ENCODE measurements at regions not wholly inside any gene's neighbourhood (a gene's known extent, or its start where the extent isn't known, plus 50 kb on each side); places are given as distances from the start of the nearest gene placed in this dataset.
"Not testable (repeated sequence)": the region's sequence is repeated elsewhere in the genome, so short reads cannot be mapped to it uniquely, and the experiment has no call there.

DNA sequence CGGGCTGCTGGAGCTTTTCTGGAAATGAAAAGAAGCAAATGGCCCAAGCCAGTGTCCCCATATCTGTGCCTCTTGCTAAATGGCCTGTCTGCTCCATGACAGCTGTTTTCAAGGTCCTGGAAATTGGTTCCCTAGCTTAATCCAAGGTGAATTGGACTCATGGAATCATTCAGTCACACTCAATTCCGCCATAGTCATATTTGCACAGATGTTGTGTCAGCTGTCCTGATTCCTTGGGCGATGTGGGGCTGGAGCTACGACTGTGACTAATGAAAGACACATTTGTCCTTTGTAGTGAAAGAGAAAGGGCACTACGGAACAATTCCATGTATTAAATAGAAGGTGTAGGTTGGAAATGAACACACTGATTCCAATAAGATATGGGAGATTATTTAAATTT is 102.9 kb upstream of the MEGF10 start:
- ATAC-seq = no peak
- TF ChIP-seq, protein P1, sequence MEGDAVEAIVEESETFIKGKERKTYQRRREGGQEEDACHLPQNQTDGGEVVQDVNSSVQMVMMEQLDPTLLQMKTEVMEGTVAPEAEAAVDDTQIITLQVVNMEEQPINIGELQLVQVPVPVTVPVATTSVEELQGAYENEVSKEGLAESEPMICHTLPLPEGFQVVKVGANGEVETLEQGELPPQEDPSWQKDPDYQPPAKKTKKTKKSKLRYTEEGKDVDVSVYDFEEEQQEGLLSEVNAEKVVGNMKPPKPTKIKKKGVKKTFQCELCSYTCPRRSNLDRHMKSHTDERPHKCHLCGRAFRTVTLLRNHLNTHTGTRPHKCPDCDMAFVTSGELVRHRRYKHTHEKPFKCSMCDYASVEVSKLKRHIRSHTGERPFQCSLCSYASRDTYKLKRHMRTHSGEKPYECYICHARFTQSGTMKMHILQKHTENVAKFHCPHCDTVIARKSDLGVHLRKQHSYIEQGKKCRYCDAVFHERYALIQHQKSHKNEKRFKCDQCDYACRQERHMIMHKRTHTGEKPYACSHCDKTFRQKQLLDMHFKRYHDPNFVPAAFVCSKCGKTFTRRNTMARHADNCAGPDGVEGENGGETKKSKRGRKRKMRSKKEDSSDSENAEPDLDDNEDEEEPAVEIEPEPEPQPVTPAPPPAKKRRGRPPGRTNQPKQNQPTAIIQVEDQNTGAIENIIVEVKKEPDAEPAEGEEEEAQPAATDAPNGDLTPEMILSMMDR (IDR thresholded peaks at IDR 0.05) = no peak
- intact Hi-C loops (cut with DNase I, micrococcal nuclease) = no loop called here

GRCh38 chr5:127192150-127192549 is 98.4 kb upstream of the MEGF10 start:
- Histone ChIP-seq H3K36me3 (ENCODE audit: low read depth) (no peaks in the 10 kb centered on the region), H3K4me1 (ENCODE audit: low read depth) (no peaks in the 10 kb centered on the region), H3K9me3 (no peaks in the 10 kb centered on the region), H3K4me3 (no peak overlapping the region)
- no peak for DNase-seq
- TF ChIP-seq, protein P1 (IDR thresholded peaks at IDR 0.05) = no peak
- ATAC-seq = no peak
- intact Hi-C loops (cut with DNase I, micrococcal nuclease) = no loop called here

More for the DNA sequence above, 102.9 kb upstream of the MEGF10 start:
- H3K9me3 ChIP-seq = no peaks in the 10 kb centered on the region
- H3K4me3 ChIP-seq = no peak overlapping the region
- no peaks in the 10 kb centered on the region for H3K36me3 ChIP-seq (ENCODE audit: low read depth)
- H3K4me1 ChIP-seq (ENCODE audit: low read depth) = no peaks in the 10 kb centered on the region
- no peak for DNase-seq

DNA sequence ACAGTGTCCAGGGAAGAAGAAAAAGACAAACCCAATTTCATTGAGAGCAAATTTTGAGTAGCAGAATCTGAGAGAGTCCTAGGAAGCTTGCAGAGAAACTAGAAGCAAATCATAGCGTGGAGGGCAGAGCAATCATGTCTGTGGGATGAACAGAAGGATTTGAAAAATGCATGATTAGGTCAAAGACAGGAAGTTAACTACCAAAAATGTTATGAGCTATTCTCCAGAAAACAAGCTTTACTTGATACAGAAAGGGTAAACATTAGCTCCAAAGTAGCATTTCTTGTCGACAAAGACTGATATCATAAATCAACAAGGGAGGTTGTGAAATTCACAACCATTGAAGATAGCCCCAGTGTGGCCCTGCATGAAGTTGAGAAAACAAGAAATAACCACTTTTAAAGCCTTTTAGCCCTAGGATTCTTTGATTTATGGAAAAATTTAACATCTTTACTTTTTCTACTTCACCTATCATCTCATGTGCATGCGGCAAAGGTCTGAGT is 97.7 kb upstream of the MEGF10 start:
- TF ChIP-seq, protein P1 (IDR thresholded peaks at IDR 0.05) = no peak
- intact Hi-C loops (cut with DNase I, micrococcal nuclease) = no loop called here
- H3K4me1 ChIP-seq (ENCODE audit: low read depth) = no peaks in the 10 kb centered on the region
- H3K4me3 ChIP-seq = no peak overlapping the region
- ATAC-seq = no peak
- no peaks in the 10 kb centered on the region for H3K36me3 ChIP-seq (ENCODE audit: low read depth)
- no peak for DNase-seq
- H3K9me3 ChIP-seq = no peaks in the 10 kb centered on the region

DNA sequence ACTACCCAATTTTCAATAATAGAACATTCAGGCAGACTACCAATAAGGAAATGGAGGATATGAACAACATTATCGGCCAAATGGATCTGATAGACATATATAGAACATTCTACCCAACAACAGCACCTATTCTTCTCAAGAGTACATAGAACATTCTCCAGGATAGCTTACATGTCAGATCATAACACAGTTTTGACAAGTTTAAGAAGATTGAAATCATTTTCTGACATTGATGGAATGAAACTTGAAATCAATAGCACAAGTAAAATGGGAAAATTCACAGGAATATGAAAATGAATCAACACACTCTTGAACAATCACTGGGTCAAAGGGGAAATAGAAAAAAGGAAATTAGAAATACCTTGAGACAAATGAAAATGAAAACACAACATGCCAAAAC is 94.6 kb upstream of the MEGF10 start:
- H3K9me3 ChIP-seq = no peaks in the 10 kb centered on the region
- no peaks in the 10 kb centered on the region for H3K36me3 ChIP-seq (ENCODE audit: low read depth)
- DNase-seq (no peak), ATAC-seq (no peak)
- H3K4me1 ChIP-seq (ENCODE audit: low read depth) = no peaks in the 10 kb centered on the region
- no peak overlapping the region for H3K4me3 ChIP-seq
- intact Hi-C loops (cut with DNase I, micrococcal nuclease) = no loop called here
- TF ChIP-seq, protein P1 (IDR thresholded peaks at IDR 0.05) = no peak

- intact Hi-C loops (cut with DNase I, micrococcal nuclease); H3K4me3 ChIP-seq; DNase-seq; ATAC-seq; H3K9me3 ChIP-seq; H3K4me1 ChIP-seq (ENCODE audit: low read depth); H3K36me3 ChIP-seq (ENCODE audit: low read depth): not testable (repeated sequence)
Observed at GRCh38 chr5:127197402-127198167, 93.0 kb upstream of the MEGF10 start.

DNA sequence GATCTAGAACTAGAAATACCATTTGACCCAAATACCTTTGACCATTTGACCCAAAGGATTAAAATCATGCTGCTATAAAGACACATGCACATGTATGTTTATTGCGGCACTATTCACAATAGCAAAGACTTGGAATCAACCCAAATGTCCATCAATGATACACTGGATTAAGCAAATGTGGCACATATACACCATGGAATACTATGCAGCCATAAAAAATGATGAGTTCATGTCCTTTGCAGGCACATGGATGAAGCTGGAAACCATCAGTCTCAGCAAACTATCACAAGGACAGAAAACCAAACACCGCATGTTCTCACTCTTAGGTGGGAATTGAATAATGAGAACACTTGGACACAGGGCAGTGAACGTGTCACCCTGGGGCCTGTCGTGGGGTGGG is 87.9 kb upstream of the MEGF10 start:
- DNase-seq; H3K9me3 ChIP-seq; intact Hi-C loops (cut with DNase I, micrococcal nuclease); H3K4me1 ChIP-seq (ENCODE audit: low read depth); H3K36me3 ChIP-seq (ENCODE audit: low read depth); ATAC-seq; H3K4me3 ChIP-seq: not testable (repeated sequence)
